Bone marrow (tissue), 2 donors: ENCODE measurements at regions not wholly inside any gene's neighbourhood (a gene's known extent, or its start where the extent isn't known, plus 50 kb on each side); places are given as distances from the start of the nearest gene placed in this dataset.

Experiments
- DNase-seq, 2 donors: peaks; one replicate each; lab custom pipeline; 2025; lab: John Stamatoyannopoulos, UW

DNA sequence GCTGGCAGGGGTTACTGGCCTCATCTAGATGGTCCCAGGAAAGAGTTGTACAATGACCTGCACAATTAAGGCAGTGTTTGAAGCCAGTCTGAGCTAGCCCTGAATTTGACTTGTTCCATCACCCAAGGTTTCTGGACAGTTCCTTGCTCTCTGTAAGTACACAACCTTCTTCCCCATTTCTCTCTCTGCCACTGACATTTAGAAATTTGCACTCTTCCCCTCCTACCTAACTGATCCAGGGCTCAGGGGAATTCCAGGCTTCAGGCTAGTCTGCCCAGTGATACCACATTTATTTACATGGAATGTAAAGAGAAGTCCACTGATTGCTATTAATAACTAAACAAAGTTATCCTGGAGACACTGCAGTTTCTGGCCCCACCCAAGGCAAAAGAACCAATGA is 139.0 kb upstream of the GPR26 start:
- no peak for DNase-seq

GRCh38 chr10:123529146-123529760 is 136.9 kb upstream of the GPR26 start:
- no peak for DNase-seq

DNA sequence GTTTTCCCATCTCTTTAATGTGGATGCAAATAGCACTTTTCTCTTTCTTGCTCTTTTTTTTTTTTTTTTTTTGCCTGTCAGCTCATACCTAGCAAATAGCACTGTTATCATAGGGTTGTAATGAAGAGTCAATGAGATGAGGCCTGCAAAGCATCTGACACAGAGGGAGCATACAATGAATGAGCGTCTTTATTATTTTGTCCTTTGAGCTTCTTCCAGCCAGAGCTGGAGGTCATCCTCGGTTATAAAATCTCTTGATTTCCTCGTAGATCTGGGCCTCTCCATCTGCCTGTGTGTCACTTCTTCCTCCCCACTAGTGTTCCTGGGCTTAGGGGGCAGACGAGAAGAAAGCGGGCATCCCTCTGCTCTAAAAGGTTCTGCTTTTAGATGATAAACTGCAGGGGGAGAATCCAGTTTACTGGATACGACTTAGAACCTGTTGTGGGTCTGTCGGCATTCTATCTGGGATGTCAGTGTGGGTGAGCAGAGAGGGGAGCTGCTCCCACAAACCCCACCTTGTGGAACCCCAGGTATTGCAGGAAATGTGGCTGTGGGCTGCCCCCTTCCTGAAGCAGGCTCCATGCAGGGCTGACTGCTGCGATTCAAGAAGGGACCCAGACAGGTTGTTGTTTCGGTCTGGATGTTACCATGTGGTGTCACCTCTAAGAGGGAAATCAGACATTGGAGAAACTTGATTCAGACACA is 135.8 kb upstream of the GPR26 start:
- DNase-seq, result no peak

- no peak for DNase-seq
These were observed 130.8 kb upstream of the GPR26 start for GRCh38 chr10:123535386-123535785.

GRCh38 chr10:123536176-123536845 is 129.8 kb upstream of the GPR26 start:
- DNase-seq, result no peak

- DNase-seq, result no peak
These were observed 128.8 kb upstream of the GPR26 start for GRCh38 chr10:123537188-123537961.

DNA sequence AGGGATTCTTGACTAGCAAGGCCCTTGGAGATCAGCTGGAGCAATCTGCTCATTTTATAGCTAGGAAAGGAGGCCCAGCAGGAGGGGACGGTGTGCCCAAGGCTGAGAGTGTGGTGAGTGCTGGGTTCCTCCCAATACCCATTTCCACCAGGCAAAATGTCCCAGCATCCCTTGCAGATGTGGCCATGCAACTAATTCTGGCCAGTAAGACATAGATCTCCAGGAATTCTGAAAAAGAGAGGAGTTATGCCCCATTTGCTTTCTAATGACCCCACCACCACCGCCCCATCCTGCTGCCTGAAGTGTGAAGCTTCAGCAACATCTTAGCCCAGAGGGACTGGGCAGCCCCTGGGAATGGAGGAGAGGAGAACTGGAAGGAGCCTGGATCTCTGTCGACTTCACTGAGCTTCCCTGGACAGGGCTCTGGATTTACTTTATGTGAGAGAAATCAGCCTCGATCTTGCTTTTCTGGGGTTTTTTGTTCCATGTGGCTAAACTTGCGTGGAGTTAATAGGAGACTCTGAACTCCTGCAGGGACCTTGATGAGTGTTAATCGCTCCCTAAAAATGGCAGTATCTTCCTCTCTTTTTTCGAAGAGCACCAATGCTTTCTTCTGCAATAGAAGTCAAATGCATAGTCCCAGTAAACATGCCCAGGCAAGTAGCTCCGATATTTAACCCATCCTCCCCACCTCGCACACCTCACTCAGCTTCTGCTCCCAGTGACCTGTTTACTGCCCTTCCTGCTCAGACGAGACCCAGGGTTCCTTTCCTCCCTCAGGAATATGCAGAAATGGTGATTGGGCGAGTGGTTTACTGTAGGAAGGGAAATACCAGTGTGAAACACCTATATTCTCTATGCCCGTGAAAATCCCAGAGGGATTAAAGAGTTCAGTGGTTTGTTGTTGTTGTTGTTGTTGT is 127.5 kb upstream of the GPR26 start:
- DNase-seq, result no peak

- no peak for DNase-seq
These were observed 121.2 kb upstream of the GPR26 start for GRCh38 chr10:123544986-123545385.

DNA sequence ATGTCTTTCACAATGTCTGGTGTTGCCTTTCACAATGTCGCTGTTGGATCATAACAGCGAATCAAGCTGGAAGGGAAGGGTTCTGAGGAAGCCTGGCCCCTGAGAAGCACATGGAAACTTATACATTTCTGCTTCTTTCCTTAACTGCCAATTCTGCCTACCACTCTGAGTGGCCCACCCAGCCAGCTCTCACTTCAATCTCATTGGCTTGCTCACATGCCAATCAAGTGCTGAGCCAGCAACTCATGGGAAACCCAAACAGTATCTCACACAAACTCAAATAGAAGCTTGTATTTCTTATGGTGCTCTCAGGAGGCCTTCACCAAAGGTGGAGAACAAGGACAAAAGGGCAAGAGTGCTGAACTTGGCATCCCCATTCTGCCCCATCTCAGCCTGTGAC is 117.4 kb upstream of the GPR26 start:
- DNase-seq, result no peak

DNA sequence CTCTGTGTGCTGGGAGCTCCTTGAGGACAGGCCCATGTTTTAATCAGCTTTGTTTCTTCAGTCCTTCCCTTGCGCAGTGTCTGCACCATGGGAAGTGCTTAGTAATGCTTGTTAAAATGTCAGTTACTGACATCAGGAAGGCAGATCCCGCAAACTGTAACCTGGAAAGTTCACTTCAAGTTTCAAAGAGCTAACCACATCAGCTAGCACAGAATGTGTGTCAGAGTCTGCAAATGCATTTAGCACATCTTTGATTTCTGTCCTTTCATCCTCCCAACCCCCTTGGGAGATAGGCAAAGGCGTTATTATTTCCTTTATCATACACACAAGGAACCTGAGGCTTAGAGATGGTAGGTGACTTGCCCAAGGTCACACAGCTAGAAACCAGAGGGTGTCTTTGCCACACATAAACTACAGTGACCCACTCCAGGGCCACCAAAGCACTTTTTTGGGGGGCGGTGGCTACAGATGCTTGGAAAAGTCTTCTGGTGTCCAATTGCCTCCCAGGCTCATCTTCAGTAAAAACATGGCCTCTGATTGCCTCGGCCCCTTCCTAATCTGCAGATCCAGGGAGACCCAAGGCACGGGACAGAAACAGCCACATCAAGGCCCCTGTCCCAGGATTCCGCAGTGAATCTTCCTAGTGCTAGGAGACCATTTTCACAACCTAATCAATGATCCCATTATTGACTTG is 116.2 kb upstream of the GPR26 start:
- no peak for DNase-seq

DNA sequence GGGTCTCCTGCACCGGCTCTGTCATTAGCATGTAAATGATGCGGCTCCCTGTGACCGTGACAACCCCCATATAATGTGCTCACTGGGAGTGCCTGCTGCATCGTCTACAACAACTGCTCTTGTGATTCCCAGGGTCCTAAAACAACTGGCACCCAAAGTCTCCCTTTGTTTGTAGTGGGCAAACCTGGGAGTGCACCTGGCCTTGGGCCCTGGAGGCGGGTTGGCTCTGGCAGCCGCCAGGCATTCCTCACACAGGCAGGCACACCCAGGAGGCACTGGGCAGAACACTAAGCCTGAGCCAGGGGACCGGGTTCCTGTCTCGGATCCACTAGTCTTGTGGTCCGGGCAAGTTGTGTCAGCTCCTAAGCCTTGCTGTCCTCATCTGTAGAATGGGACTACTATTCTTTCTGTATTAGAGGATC is 115.5 kb upstream of the GPR26 start:
- DNase-seq, result no peak

GRCh38 chr10:123551259-123551658 is 114.9 kb upstream of the GPR26 start:
- no peak for DNase-seq

GRCh38 chr10:123552760-123553554 is 113.2 kb upstream of the GPR26 start:
- no peak for DNase-seq

- no peak for DNase-seq
These were observed 112.2 kb upstream of the GPR26 start for GRCh38 chr10:123553810-123554430.

GRCh38 chr10:123554656-123555055 is 111.5 kb upstream of the GPR26 start:
- DNase-seq, result no peak

DNA sequence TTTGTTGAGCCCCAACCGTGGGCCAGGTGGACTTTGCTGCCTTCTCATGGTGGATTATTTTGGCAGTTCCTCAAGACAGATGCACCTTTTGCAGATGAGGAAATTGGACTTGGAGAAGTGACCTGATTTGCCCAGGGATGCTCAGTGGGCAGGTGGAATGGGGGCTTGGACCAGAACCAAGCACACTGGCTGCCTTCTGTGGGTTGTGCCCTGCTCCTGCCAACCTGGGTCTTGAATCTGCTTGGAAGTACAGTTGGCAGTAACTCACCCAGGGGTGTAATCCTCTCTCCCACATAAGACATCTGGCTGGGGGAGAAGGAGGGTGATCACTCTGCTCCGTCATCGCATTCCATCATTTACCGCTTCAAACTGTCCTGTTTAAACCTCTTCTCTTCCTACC is 110.5 kb upstream of the GPR26 start:
- DNase-seq, result no peak

DNA sequence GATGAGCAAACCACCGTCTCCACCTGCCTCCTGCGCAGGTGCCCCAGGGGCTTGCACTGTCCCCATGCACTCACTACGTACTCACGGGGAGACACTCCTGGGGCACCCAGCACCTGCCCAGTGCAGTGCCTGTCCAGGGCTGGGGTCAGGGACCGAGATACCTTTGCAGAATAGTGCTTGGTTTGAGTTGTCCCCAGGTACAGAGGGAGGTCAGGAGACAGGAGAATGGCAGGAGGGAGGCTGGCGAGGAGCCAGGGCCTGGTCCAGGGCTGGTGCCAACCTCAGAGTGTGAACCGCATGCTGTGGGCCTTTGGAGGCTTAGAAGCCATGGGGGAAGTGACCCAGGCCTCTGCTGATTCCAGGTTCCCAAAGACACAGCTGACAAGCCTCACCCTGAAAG is 110.1 kb upstream of the GPR26 start:
- DNase-seq, result no peak

DNA sequence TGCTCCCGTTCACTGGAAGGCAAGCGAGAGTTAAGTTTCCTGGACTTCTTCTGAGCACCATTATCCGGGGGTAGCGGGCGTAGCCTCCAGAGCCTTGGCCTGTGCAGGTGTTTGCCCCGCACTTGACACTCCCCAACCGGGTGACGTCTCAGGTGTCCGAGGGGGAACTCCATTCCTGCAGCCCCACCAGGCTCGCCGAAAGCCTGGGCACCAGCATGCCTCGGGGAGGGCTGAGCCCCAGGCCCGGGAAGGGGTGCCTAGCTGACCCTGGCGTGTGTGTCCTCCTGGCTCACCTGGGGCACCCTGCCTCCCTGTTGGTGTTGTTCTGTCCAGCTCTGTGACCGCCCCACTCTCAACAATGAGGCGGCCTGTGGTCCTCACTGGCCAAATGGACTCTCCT is 109.4 kb upstream of the GPR26 start:
- no peak for DNase-seq

DNA sequence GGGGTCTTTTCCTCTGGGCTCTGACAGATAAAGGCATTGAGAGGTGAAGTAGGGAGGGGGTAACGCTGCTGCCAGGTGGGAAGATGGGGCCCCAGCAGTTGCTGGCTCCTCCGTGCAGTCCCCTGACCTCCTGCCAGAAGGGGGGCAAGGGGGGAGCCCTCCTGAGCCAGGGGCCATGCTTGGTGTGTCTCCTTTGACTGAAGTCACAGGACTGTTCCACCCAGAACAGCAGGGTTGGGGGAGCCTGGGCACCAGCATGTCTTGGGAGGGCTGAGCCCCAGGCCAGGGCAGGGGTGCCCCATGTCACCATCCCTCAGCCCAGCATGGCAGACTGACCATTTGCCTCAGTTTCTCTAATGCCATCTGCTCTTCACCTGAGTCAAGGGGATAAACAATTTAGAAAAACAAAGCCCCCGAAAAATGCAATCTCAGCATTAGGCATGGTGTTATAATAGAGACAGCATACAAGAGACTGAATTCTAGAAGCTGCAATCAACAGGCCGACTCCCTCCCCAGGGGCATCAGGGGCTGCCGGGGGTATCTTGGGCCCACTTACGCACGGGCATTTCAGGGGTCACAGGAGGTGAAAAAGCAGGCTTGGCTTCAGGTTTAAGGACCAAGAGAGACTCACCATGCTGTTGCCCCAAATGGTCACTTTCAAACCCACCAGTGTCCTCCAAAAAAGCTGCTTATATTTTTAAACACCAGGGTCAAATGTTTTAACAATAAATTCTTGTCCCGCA is 108.6 kb upstream of the GPR26 start:
- DNase-seq, result no peak
